NCI-H1417 treated with DMSO at 0.1 percent for 48 hours (cell line): ENCODE measurements at regions not wholly inside any gene's neighbourhood (a gene's known extent, or its start where the extent isn't known, plus 50 kb on each side); places are given as distances from the start of the nearest gene placed in this dataset.
"Not testable (repeated sequence)": the region's sequence is repeated elsewhere in the genome, so short reads cannot be mapped to it uniquely, and the experiment has no call there.

ENCODE experiments used
- DNase-seq: peaks from one replicate; lab custom pipeline; 2025; lab: John Stamatoyannopoulos, UW

DNA sequence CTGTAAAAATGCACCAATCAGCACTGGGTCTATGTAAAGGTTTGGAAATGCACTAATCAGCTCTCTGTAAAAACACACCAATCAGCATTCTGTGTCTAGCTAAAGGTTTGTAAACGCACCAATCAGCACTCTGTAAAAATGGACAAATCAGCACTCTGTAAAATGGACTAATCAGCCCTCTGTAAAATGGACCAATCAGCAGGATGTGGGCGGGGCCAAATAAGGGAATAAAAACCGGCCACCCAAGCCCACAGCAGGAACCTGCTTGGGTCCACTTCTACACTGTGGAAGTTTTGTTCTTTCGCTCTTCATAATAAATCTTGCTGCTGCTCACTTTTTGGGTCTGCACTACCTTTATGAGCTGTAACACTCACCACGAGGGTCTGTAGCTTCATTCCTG is 101.0 kb downstream of the SMC2 start:
- not testable (repeated sequence) for DNase-seq

DNA sequence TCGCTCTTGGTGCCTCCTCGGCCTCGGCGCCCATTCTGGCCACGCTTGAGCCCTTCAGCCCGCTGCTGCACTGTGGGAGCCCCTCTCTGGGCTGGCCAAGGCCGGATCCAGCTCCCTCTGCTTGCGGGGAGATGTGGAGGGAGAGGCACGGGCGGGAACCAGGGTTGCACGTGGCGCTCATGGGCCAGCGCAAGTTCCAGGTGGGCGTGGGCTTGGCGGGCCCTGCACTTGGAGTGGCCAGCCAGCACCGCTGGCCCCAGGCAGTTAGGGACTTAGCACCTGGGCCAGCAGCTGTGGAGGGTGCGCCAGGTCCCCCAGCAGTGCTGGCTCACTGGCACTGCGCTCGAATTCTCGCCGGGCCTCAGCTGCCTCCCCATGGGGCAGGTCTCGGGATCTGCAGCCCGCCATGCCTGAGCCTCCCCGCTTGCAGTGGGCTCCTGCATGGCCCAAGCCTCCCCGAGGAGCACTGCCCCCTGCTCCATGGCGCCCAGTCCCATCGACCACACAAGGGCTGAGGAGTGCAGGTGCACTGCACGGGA is 106.4 kb downstream of the SMC2 start:
- DNase-seq = no peak

DNA sequence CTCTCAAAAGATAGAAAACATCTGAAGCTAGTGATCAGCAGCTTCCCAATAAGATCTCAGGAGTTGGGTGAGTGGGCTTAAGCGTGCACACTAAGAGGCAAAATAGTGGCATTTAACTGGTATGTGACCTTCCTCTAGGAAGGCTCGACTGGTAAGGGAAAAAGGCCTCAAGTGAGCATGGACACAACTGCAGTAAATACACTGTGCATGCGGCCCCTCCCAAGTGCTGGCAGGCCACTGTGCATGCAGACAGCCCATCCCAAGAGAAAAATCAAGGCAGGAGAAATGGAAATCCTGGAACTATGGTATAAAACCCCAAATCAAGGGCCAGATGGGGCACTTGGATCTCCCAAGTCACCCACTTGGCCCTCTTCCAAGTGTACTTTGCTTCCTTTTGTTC is 112.7 kb downstream of the SMC2 start:
- no peak for DNase-seq

GRCh38 chr9:104209387-104209786 is 115.3 kb downstream of the SMC2 start:
- DNase-seq = no peak

DNA sequence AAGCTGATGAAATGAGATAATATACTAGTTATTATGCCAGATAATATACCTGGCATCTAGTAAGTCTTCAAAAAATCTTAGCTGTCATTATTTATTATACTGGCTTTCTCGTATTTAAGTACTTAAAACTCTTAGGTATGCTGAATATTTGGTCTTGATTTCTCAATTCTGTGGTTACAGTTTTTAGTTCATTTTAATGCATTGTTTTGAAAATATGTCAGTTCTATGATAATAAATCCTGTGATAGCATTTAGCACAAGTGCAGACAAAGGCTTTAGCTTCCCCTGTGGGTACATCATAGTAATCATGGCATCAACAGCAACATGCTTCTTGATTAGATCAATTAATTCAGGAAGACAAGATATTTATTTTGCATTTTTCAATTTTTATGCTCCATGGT is 133.0 kb downstream of the SMC2 start:
- DNase-seq = no peak

- DNase-seq = no peak
Measured at GRCh38 chr9:104232781-104233341, 138.8 kb downstream of the SMC2 start.

- DNase-seq = no peak
Measured at GRCh38 chr9:104233366-104233765, 139.3 kb downstream of the SMC2 start.

- not testable (repeated sequence) for DNase-seq
Measured at GRCh38 chr9:104234632-104235337, 140.7 kb downstream of the SMC2 start.

DNA sequence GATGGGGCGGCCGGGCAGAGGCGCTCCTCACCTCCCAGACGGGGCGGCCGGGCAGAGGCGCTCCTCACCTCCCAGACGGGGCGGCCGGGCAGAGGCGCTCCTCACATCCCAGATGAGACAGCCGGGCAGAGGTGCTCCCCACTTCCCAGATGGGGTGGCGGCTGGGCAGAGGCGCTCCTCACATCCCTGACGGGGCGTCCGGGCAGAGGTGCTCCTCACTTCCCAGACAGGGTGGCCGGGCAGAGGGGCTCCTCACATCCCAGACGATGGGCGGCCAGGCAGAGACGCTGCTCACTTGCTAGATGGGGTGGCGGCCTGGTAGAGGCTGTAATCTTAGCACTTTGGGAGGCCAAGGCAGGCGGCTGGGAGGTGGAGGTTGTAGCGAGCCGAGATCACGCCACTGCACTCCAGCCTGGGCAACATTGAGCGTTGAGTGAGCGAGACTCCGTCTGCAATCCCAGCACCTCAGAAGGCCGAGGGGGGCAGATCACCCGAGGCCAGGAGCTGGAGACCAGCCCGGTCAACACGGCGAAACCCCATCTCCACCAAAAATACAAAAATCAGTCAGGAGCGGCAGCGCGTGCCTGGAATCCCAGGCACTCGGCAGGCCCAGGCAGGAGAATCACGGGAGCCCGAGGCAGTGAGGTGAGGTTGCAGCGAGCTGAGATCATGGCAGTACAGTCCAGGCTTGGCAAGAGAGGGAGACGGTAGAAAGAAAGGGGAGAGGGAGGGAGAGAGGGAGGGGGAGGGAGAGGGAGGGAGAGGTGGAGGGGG is 141.4 kb downstream of the SMC2 start:
- DNase-seq = not testable (repeated sequence)

DNA sequence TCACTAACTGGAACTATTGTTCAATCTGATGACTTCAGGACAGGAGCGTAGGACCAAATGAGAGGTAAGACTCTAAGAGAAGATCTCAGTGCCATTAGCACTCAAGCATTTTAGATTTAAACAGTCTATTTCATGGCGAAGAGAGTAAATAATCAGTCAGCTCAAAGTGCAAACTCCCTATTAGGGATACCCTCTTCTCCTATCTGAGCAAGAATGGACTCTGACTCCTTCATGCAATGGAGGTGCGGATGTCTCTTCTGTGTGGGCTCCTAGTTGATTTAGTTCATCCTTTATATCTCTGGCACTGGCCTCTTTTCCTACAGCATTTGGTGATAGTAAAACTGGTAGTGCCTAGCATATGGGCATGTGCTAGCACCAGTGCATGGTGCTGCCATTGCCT is 144.6 kb downstream of the SMC2 start:
- DNase-seq = no peak

- DNase-seq = no peak
Measured at GRCh38 chr9:104240890-104241289, 146.8 kb downstream of the SMC2 start.

DNA sequence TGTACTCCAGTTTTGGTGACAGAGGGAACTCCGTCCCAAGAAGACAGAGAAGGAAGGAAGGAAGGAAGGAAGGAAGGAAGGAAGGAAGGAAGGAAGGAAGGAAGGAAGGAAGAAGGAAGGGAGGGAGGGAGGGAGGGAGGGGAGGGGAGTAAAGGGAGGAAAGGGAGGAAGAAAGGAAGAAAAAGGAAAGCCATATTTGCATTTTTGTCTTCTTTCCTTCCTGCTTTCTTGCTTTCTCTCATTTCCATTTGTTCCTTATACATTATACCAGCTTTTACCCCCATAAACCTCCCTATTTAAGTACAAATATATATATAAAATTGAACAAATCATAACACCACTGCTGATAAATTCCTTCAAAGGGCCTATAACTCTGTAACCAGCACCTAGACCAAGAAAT is 151.8 kb downstream of the SMC2 start:
- no peak for DNase-seq

DNA sequence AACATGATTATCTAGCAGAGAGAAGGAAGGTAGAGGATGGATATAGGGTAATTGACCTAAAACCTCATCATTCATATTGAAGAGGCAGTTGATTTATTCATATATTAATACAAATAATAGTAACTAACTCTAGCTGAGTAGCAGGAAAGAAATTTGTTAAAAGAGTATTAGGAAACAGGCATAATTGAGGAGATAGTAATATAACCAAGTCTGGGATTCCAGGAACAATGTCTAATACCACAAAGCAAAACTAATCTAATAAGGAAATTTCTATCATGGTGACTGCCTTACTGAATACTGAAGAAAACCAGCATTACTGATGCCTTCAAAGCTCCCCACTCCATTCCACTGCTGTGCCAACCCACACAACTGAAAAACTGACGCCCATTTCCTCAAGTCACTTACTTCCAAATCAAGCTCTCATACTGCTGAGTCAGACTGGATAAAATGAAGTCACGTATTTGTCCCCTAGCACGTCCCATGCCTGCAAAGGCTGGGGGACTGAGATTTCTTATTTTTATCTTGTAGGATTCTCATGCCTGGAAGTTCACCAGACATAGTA is 153.9 kb downstream of the SMC2 start:
- no peak for DNase-seq

DNA sequence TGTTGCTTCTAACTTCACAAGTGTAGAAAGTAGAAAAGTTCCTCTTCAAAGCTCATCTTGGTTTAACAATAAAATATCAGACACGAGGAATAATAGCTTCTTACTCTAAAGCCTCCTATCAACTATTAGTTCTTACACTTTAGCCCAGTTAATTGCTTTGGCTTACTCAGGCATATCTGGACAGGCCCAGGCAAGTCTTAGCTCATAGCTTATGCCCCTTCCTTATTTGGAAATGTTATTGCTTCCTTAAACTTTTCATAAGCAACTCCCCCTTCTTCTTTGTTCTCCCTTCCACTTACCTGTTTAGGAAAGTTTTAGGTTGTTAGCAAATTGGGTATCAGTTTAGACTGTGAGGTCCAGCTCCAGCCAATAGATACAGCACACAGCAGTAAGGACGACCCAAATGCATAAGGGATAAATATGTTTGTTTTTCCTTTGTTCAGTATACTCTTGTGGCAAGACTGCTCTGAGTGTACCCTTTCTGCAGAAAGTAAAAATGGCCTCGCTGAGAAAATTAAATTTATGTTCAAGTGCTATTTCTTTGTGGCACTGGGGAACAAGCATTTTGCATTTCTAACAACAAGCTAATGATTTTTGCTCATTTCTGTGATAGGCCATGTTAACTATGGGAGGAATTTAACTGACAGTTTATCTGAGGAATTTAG is 162.1 kb downstream of the SMC2 start:
- DNase-seq = no peak

DNA sequence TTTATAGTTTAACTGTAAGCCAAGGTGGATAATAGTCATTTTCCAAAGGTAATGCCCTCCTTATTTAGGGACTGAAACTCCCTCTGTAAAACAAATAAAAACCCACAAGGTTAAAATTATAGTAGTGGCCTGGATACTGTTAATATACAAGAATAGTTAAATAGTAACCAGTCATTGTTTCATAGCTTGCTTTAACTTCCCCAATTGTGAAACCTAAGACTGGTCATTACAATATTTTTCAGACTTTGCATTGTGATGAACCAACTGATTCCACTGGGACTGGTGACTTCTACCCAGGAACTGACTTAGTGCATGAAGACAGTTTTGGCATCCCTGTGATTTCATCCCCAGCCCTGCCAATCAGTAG is 162.6 kb downstream of the SMC2 start:
- DNase-seq = no peak

DNA sequence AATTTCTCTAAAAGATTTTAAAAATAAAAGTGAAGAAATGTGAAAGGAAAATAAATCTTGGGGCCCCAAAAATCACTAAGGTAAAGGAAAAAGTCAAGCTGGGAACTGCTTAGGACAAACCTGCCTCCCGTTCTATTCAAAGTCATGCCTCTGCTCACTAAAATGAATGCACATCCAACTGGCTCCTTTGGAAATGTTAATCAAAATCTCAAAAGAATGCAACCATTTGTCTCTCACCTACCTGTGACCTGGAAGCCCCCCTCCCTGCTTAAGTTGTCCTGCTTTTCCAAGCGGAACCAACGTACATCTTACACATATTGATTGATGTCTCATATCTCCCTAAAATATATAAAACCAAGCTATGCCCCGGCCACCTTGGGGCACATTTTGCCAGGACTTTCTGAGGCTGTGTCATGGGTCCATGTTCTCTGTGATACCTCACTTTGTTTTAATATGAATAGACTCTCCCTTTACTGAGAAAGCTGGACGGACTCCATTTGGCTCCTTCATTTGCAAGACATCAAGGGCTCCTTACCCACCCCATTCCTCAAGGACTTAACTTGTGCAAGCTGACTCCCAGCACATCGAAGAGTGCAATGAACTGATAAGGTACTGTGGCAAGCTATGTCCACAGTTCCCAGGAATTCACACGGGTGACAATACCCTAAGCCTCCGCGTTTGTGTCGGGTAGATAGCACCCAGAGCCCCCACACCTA is 164.3 kb downstream of the SMC2 start:
- DNase-seq = no peak

DNA sequence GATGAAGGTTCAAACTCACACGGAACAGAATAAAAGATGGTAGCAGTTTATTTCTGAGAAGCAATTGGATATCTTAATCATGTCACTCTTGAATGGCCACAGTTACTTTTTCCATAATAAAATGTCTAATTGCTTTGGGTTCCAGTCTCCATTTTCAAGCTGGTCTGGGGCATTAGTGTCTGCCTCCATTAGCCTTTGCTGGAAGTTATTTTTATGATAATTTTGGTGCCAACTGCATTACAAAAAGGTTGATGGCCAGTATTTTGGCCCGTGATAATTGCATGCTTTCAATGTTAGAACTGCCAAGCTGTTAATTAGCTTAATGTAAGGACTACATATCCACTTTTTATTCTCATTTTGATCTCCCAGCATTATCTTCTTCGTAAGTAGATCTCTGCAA is 165.9 kb downstream of the SMC2 start:
- no peak for DNase-seq

DNA sequence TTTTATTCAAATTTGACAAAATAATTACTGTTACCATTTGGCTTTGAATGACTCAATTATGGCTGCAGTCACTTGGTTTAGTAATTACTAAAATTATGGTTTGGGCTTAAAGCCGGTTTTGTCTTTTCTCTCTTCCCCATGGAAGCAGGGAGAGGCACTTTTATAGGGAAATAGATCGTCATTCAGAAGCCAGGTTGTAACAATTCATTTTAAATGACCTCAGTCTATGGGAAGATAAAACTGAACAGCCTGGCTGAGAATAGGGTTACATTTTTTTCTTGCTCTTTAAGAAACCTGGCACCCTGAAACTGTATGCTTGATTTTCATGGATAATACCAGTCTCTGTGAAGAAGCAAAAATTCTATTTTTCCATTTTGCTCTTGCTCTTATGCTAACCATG is 169.8 kb downstream of the SMC2 start:
- DNase-seq = no peak

DNA sequence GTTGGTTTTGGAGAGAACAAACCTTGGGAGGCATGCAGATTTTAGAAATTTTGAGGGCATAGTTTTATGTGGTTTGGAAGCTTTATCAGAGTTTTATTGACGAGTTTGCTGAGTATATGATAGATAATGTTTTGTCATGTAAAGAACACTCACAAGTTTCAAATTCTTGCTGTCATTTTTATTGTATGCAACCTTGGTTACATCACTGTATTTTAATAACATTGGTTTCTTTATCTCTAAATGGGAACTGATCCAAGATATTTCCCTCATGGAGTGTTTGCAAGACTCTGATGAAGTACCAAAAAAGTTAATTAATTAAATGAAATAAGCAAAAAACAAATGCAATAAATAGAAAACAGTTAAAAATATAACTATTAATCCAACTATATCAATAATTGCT is 170.3 kb downstream of the SMC2 start:
- no peak for DNase-seq

DNA sequence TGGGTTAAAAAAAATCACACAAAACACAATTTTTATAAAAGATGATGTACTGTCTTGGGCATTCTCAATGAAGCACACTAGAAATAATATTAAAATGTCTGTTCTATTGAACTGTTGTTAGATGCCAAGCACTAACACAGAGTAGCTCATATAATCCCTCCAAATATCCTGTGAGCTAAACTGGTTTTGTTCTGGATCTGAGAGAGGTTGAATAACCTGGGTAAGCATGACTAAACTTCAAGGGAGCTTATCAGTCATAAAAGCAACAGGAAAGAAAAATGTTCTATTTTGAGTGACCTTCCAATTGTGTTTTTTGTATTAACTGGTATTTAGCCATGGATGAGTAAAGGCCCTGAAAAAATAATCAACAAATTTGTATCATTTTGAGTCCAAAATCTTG is 175.3 kb downstream of the SMC2 start:
- DNase-seq = no peak
